ENCODE measurements at regions not wholly inside any gene's neighbourhood (a gene's known extent, or its start where the extent isn't known, plus 50 kb on each side); places are given as distances from the start of the nearest gene placed in this dataset.
"Not testable (repeated sequence)": the region's sequence is repeated elsewhere in the genome, so short reads cannot be mapped to it uniquely, and the experiment has no call there.

GRCh38 chr17:27365329-27365945 is 71.5 kb downstream of the WSB1 start:
- H3K36me3 ChIP-seq; H3K27me3 ChIP-seq; intact Hi-C loops (cut with DNase I; ENCODE audit: low total_unique reads); DNase-seq; H3K4me3 ChIP-seq; H3K4me1 ChIP-seq; H3K9me3 ChIP-seq: not testable (repeated sequence)
- H3K27ac ChIP-seq, result peak overlapping the region; percentile 80 to 89

- intact Hi-C loops (cut with DNase I; ENCODE audit: low total_unique reads), result no loop called here
- Histone ChIP-seq H3K27ac (peak overlapping the region; percentile 61 to 68), H3K27me3 (no peaks in the 10 kb centered on the region), H3K9me3 (no peaks in the 10 kb centered on the region), H3K4me3 (no peak overlapping the region), H3K36me3 (no peaks in the 10 kb centered on the region), H3K4me1 (peaks cover 0 to 6% of the 10 kb centered on the region in 2 donors)
- no peak for DNase-seq
- TF ChIP-seq, protein P1, sequence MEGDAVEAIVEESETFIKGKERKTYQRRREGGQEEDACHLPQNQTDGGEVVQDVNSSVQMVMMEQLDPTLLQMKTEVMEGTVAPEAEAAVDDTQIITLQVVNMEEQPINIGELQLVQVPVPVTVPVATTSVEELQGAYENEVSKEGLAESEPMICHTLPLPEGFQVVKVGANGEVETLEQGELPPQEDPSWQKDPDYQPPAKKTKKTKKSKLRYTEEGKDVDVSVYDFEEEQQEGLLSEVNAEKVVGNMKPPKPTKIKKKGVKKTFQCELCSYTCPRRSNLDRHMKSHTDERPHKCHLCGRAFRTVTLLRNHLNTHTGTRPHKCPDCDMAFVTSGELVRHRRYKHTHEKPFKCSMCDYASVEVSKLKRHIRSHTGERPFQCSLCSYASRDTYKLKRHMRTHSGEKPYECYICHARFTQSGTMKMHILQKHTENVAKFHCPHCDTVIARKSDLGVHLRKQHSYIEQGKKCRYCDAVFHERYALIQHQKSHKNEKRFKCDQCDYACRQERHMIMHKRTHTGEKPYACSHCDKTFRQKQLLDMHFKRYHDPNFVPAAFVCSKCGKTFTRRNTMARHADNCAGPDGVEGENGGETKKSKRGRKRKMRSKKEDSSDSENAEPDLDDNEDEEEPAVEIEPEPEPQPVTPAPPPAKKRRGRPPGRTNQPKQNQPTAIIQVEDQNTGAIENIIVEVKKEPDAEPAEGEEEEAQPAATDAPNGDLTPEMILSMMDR (IDR thresholded peaks at IDR 0.05), result no peak
- TF ChIP-seq POLR2A (IDR thresholded peaks at IDR 0.05), result no peak
Measured at GRCh38 chr17:27366437-27366836, 72.5 kb downstream of the WSB1 start.

GRCh38 chr17:27367121-27367981 is 73.4 kb downstream of the WSB1 start:
- H3K27ac ChIP-seq, result peak overlapping the region; percentile 61 to 68

DNA sequence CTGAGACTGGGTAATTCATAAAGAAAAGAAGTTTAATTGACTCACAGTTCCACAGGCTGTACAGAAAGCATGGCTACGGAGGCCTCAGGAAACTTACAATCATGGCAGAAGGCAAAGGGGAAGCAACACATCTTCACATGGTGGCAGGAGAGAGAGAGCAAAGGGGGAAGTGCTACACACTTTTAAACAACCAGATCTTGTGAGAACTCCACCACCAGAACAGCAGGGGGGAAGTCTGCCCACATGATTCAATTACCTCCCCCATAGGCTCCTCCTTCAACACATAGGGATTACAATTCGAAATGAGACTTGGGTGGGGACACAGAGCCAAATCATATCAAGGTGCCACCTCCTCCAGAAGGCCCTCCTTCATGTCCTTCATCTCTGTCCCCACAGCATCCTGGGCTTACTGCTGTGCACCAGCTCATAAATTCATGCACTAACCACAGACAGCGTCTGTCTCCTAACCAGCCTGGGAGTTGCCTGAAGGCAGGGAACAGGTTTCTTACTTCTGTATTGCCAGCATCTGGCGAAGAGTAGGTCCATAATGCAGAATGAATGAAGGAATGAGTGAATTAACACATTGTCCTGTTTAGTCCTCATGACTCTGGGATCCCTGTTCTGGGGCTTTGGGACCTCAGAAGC is 74.4 kb downstream of the WSB1 start:
- TF ChIP-seq POLR2A (IDR thresholded peaks at IDR 0.05), result no peak
- no peak for DNase-seq
- Histone ChIP-seq H3K4me1 (peaks cover 0 to 6% of the 10 kb centered on the region in 2 donors), H3K27me3 (no peaks in the 10 kb centered on the region), H3K27ac (peak overlapping the region; percentile 61 to 68), H3K9me3 (no peaks in the 10 kb centered on the region), H3K36me3 (no peaks in the 10 kb centered on the region), H3K4me3 (no peak overlapping the region)
- intact Hi-C loops (cut with DNase I; ENCODE audit: low total_unique reads), result no loop called here

More at GRCh38 chr17:27367121-27367981, 73.4 kb downstream of the WSB1 start:
- H3K9me3 ChIP-seq, result no peaks in the 10 kb centered on the region
- peak in 1 of 2 donors; percentile 49 for DNase-seq
- no peaks in the 10 kb centered on the region for H3K36me3 ChIP-seq
- no peak for TF ChIP-seq POLR2A (IDR thresholded peaks at IDR 0.05)
- TF ChIP-seq, protein P1 (IDR thresholded peaks at IDR 0.05), result no peak
- H3K4me3 ChIP-seq, result no peak overlapping the region
- intact Hi-C loops (cut with DNase I; ENCODE audit: low total_unique reads), result no loop called here
- no peaks in the 10 kb centered on the region for H3K27me3 ChIP-seq
- H3K4me1 ChIP-seq, result peaks cover 0 to 6% of the 10 kb centered on the region in 2 donors

GRCh38 chr17:27368980-27369379 is 75.1 kb downstream of the WSB1 start:
- no peak for DNase-seq
- Histone ChIP-seq H3K9me3 (no peaks in the 10 kb centered on the region), H3K36me3 (no peaks in the 10 kb centered on the region), H3K4me1 (no peaks in the 10 kb centered on the region), H3K27me3 (no peaks in the 10 kb centered on the region), H3K4me3 (no peak overlapping the region), H3K27ac (no peak overlapping the region)
- no peak for TF ChIP-seq POLR2A (IDR thresholded peaks at IDR 0.05)
- TF ChIP-seq, protein P1 (IDR thresholded peaks at IDR 0.05), result no peak
- intact Hi-C loops (cut with DNase I; ENCODE audit: low total_unique reads), result no loop called here

- Histone ChIP-seq H3K36me3 (no peaks in the 10 kb centered on the region), H3K27me3 (no peaks in the 10 kb centered on the region), H3K4me1 (no peaks in the 10 kb centered on the region), H3K27ac (no peak overlapping the region), H3K9me3 (no peaks in the 10 kb centered on the region), H3K4me3 (no peak overlapping the region)
- no peak for TF ChIP-seq POLR2A (IDR thresholded peaks at IDR 0.05)
- TF ChIP-seq, protein P1 (IDR thresholded peaks at IDR 0.05), result no peak
- intact Hi-C loops (cut with DNase I; ENCODE audit: low total_unique reads), result no loop called here
- DNase-seq, result no peak
Measured at GRCh38 chr17:27370776-27371175, 76.9 kb downstream of the WSB1 start.

DNA sequence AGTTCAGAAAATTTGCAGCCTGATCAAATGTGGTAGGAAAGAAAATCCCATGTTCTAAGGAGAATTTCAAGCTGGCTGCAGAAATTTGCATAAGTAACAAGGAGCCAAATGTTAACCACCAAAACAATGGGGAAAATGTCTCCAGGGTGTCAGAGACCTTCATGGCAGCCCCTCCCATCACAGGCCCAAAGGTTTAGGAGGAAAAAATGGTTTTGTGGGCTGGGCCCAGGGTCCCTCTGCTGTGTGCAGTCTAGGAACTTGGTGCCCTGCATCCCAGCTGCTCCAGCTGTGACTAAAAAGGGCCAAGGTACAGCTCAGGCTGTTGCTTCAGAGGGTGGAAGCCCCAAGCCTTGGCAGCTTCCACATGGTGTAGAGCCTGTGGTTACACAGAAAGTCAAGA is 79.8 kb downstream of the WSB1 start:
- H3K4me3 ChIP-seq; H3K4me1 ChIP-seq; DNase-seq; H3K27me3 ChIP-seq; H3K9me3 ChIP-seq; H3K27ac ChIP-seq; H3K36me3 ChIP-seq; intact Hi-C loops (cut with DNase I; ENCODE audit: low total_unique reads): not testable (repeated sequence)

Measured in uterus (tissue), 3 donors.